ENCODE measurements at regions not wholly inside any gene's neighbourhood (a gene's known extent, or its start where the extent isn't known, plus 50 kb on each side); places are given as distances from the start of the nearest gene placed in this dataset.

- FAIRE-seq = no peak
- TF ChIP-seq, protein P1, sequence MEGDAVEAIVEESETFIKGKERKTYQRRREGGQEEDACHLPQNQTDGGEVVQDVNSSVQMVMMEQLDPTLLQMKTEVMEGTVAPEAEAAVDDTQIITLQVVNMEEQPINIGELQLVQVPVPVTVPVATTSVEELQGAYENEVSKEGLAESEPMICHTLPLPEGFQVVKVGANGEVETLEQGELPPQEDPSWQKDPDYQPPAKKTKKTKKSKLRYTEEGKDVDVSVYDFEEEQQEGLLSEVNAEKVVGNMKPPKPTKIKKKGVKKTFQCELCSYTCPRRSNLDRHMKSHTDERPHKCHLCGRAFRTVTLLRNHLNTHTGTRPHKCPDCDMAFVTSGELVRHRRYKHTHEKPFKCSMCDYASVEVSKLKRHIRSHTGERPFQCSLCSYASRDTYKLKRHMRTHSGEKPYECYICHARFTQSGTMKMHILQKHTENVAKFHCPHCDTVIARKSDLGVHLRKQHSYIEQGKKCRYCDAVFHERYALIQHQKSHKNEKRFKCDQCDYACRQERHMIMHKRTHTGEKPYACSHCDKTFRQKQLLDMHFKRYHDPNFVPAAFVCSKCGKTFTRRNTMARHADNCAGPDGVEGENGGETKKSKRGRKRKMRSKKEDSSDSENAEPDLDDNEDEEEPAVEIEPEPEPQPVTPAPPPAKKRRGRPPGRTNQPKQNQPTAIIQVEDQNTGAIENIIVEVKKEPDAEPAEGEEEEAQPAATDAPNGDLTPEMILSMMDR (IDR thresholded peaks at IDR 0.05; ENCODE audit: insufficient read depth, low read length, severe bottlenecking) = no peak
- DNase-seq (ENCODE audit: low read depth) = no peak
- Histone ChIP-seq H3K4me3 (ENCODE audit: low read depth, low read length) (no peak overlapping the region), H3K36me3 (ENCODE audit: control insufficient read depth, insufficient read depth, low read length) (no peaks in the 10 kb centered on the region), H3K27me3 (ENCODE audit: control insufficient read depth, insufficient read depth, low read length) (no peaks in the 10 kb centered on the region)
These were observed 264.2 kb downstream of the SLC6A15 start for GRCh38 chr12:84648425-84648824.

- no peak for FAIRE-seq
- no peaks in the 10 kb centered on the region for H3K27me3 ChIP-seq (ENCODE audit: control insufficient read depth, insufficient read depth, low read length)
- no peaks in the 10 kb centered on the region for H3K36me3 ChIP-seq (ENCODE audit: control insufficient read depth, insufficient read depth, low read length)
- no peak for DNase-seq (ENCODE audit: low read depth)
- TF ChIP-seq, protein P1 (IDR thresholded peaks at IDR 0.05; ENCODE audit: insufficient read depth, low read length, severe bottlenecking) = no peak
- no peak overlapping the region for H3K4me3 ChIP-seq (ENCODE audit: low read depth, low read length)
These were observed 267.7 kb downstream of the SLC6A15 start for GRCh38 chr12:84644908-84645307.

DNA sequence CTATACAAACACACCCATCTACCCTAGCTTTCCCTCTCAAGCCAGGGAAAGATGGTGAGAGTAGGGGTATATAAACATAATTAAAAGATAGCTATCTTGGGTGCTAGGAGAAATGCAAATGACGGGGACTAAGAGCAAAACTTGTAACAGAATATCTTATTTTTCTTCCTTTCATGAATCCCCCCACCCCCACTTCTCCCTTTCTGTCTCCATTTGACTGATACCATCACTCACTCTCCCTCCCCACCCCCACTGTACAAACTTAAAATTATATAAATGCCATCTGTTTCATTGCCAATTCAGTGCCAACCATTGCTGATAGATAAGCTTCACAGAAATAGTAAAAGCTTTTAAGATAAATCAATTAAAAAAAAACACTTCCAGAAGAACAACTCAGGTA is 268.6 kb downstream of the SLC6A15 start:
- no peaks in the 10 kb centered on the region for H3K36me3 ChIP-seq (ENCODE audit: control insufficient read depth, insufficient read depth, low read length)
- no peak for DNase-seq (ENCODE audit: low read depth)
- H3K4me3 ChIP-seq (ENCODE audit: low read depth, low read length) = no peak overlapping the region
- H3K27me3 ChIP-seq (ENCODE audit: control insufficient read depth, insufficient read depth, low read length) = no peaks in the 10 kb centered on the region
- TF ChIP-seq, protein P1 (IDR thresholded peaks at IDR 0.05; ENCODE audit: insufficient read depth, low read length, severe bottlenecking) = no peak
- FAIRE-seq = no peak

GRCh38 chr12:84641940-84642545 is 270.6 kb downstream of the SLC6A15 start:
- H3K4me3 ChIP-seq (ENCODE audit: low read depth, low read length) = no peak overlapping the region
- no peak for FAIRE-seq
- no peak for DNase-seq (ENCODE audit: low read depth)
- no peaks in the 10 kb centered on the region for H3K27me3 ChIP-seq (ENCODE audit: control insufficient read depth, insufficient read depth, low read length)
- TF ChIP-seq, protein P1 (IDR thresholded peaks at IDR 0.05; ENCODE audit: insufficient read depth, low read length, severe bottlenecking) = no peak
- no peaks in the 10 kb centered on the region for H3K36me3 ChIP-seq (ENCODE audit: control insufficient read depth, insufficient read depth, low read length)

GRCh38 chr12:84638811-84639368 is 273.7 kb downstream of the SLC6A15 start:
- Histone ChIP-seq H3K27me3 (ENCODE audit: control insufficient read depth, insufficient read depth, low read length) (no peaks in the 10 kb centered on the region), H3K36me3 (ENCODE audit: control insufficient read depth, insufficient read depth, low read length) (no peaks in the 10 kb centered on the region), H3K4me3 (ENCODE audit: low read depth, low read length) (no peak overlapping the region)
- TF ChIP-seq, protein P1 (IDR thresholded peaks at IDR 0.05; ENCODE audit: insufficient read depth, low read length, severe bottlenecking) = no peak
- DNase-seq (ENCODE audit: low read depth) (peak; percentile 77), FAIRE-seq (no peak)

DNA sequence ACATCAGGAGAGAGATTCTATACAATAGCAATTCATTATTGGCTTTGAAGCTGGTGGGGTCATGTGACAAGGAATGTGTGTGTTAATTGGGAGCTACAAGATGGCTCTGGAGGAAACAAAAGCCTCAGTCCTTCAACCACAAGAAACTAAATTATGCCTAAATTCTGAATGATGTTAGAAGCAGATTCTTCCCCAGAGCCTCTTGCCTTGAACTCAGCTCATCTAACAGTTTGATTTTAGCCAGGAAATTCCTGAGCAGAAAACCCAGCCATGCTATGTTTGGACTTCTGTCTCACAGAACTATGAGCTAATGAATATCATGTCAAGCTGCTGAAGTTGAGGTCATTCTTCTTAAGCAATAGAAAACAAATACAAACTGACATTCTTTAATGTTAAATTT is 274.7 kb downstream of the SLC6A15 start:
- H3K4me3 ChIP-seq (ENCODE audit: low read depth, low read length) = no peak overlapping the region
- no peaks in the 10 kb centered on the region for H3K36me3 ChIP-seq (ENCODE audit: control insufficient read depth, insufficient read depth, low read length)
- no peak for FAIRE-seq
- H3K27me3 ChIP-seq (ENCODE audit: control insufficient read depth, insufficient read depth, low read length) = no peaks in the 10 kb centered on the region
- DNase-seq (ENCODE audit: low read depth) = no peak
- TF ChIP-seq, protein P1 (IDR thresholded peaks at IDR 0.05; ENCODE audit: insufficient read depth, low read length, severe bottlenecking) = no peak

Data from bronchial epithelial cell (primary cell).